Activated CD4-positive, CD25-positive, alpha-beta regulatory T cell treated with anti-CD3 and anti-CD28 coated beads, Interleukin-2, amount 50 U/mL, for 24 hours (primary cell): ENCODE measurements at regions not wholly inside any gene's neighbourhood (a gene's known extent, or its start where the extent isn't known, plus 50 kb on each side); places are given as distances from the start of the nearest gene placed in this dataset.
"Not testable (repeated sequence)": the region's sequence is repeated elsewhere in the genome, so short reads cannot be mapped to it uniquely, and the experiment has no call there.

ENCODE experiments used
- ATAC-seq, 2 donors: fragments of 150-1000 bp; cut with Tn5 transposase; one replicate each; pipeline ENCODE4 v1.10.0; 2021; ENCODE audit warnings: mild to moderate bottlenecking in 1 of 2, moderate library complexity in 1 of 2

DNA sequence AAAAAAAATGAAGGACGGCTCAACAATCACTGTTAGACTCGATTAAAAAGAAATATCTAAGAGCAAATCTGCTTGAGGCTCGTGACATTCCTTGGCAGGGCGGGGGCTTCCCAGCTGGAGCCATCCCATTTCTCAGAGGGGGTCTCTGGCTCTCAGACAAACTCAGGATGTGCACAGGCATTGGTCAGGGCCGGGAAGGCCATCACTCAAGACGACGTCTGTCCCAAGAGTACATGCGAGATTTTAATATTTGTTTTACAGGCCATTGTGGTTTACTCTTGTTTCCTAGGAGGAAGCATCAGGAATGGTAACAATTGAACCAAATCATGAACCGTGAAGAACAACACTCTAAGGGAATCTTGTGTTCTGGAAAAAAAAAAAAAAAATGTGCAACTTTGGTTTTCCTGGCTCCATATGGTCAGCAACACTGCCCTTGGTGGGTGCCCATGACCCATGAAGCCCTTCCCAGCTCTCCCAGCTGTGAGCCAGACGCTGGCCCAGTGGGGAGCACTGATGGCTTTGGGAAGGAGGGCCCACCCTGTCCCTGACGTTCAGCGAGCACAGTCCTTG, 5454.6 kb upstream of the TPTE start:
- ATAC-seq, result not testable (repeated sequence)

DNA sequence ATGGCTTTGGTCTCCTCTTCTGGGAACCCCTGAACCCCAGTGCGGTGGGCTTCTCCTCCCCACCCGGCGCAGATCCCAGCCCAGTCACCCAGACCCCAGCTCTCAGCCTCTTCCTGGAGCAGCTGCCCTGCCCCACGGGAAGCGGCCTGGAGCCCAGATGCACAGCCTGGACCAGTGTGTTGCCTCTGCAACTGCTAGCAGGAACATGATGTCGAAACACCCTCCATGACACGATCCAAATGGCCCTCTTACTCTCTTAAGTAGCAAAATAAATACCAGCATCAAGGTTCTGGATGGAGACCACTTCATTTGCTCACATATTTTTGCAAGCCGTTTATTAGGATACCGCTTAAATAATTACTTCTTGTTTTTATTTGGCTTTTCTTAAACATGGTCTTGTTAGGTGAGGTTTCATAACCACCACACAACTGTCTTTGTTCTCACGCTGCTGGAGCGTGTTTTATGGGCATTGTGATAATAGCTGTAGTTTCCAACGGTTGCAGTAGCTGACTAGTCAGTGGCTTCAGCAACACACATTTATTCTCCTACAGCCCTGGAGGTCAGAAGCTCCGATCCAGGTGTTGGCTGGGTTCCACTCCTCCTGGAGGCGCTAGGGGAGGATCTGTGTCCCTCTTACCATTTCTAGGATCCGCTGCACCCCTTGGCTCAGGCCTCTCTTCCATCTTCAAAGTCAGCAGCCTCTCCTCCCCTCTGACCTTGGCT, 5453.9 kb upstream of the TPTE start:
- not testable (repeated sequence) for ATAC-seq

DNA sequence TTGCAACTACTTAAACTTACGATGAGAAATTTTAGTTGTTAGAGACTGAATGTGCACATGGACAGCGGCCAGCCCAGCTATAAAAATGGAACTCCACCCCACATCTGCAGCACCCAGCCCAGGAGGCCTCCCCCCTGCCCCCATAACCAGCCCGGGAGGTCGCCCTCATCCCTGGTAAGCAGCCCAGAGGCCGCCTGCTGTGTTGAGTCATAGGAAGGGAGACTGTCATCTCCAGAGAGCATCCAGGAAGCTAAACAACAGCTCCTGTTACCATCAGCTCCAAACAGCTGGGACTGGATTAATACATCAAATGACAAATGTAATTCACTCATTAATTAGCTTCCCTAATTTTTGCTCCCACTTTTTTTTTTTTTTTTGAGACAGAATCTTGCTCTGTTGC, 5452.7 kb upstream of the TPTE start:
- ATAC-seq, result not testable (repeated sequence)

DNA sequence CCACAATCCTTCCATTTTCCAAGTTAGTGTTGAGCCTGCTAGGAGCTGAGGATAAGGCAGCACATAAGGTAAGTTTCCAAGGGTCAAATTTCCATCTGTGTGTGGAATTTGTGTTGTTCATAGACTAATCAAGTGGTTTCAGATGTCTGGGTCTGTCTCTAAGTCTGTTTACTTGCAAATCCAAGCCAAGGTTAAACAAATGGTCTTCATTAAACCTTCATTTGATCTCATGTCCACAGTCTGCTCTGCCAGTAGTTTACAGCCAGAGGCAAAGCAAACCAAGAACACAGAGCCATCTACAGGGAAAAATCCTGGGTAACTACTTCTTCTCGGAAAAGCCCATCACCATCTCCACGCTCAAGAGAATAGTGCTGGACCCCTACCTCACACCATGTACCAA, 5450.2 kb upstream of the TPTE start:
- ATAC-seq, result not testable (repeated sequence)

DNA sequence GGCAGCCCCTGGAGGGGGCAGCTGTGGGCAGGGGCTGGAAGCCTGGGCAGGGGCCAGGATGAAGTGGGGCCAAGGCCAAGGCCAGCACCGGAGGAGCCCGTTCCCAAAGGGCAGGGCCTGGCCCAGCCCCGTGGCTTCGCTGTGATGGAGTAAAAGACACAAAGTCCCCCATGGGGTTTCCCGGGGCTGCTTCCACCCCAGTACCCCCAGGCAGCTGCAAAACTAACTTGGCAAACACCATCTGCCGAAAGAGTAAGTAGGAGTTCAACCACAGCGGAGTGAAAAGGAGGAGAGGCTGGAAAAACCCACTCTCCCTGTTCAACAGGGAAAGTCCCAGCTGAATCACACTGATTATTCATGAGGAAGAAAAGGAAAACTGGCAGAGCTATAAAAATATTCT, 5444.5 kb upstream of the TPTE start:
- not testable (repeated sequence) for ATAC-seq

DNA sequence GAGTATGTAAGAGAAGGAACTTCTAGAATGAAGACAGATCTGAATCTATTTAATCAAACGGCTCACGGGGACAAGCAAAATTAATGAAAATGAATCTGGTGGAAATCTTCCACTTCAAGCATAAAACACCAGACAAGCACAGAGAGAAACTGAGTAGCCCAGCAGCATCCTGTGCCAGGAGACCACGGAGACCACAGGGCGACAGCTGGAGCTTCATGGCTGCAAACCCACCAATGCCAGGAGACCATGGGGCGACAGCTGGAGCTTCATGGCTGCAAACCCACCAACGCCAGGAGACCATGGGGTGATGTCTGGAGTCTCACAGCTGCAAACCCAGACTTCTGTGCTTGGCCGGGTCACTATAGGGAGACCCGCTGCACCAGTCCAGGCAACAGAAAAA, 5442.0 kb upstream of the TPTE start:
- not testable (repeated sequence) for ATAC-seq

DNA sequence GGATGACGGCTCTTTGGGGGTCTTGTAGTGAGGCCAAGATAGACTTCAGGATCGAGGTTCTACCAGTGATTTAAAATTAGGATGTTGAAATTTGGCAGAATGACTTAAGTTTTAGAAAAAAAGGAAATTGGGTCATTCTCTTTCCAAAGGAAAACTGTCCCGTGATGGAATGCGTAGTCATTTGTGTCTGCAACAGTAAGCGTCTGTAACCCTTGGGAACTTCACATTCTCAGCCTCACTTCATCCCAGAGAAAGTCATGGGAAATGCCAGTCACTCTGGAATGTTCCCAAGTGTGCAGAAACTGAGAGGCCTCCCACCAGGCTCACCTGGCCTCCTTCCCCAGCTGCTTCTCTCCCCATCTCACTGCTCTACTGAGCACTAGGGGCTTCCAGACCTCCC, 5441.4 kb upstream of the TPTE start:
- not testable (repeated sequence) for ATAC-seq

DNA sequence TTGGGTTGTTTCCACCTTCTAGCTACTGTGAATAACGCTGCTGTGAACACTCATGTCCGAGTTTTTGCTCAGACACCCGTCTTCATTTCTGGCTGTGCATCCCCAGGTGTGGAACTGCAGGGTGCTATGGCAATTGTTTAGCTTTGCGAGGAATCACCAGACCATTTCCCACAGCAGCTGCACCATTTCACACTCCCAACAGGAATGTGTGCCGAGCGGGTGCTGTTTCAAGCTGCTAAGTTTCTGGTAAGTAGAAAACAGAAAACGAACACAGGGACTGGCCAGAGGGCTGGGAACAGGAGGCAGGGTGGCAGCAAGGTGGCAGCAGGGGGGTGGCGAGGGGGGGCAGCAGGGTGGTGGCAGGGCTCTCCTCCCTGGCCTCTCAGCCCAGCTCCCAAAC, 5437.1 kb upstream of the TPTE start:
- ATAC-seq, result not testable (repeated sequence)

DNA sequence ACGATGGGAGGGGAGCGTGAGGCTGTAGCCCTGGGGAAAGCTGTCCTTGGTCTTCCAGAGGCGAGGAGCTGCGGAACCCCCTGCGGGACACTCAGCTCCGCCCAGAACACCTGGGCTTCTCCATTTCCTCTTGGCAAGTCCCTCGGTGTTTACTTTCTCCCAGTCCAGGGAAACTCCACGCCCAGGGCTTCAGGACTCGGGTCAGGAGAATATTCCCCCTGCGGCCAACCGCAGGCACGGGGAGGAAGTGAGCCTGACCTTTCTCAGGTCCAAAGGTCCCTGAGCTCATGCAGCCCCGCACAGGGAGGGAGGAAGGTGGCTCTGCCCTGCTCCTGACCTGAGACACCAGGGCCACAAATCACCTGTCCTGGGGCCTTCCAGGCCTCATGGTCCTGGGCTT, 5435.9 kb upstream of the TPTE start:
- not testable (repeated sequence) for ATAC-seq

DNA sequence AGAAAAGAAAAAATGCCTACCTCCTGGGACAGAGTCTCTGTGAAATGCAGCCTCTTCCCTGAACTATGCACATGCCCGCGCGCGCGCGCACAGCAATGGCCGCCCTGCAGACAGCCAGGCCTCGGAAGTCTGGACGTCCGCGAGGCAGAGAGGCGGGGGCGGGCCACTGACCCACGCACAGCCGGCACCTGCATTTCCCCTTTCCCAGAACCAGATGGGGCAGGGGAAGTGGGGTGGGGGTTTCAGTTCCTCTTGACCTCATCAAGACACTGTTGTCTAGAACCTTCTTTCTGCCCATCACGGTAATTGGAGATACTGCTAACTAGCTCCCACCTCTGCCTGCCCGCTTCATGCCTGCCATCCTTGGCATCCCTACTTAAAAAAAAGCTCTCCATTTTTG, 5435.0 kb upstream of the TPTE start:
- ATAC-seq, result not testable (repeated sequence)

DNA sequence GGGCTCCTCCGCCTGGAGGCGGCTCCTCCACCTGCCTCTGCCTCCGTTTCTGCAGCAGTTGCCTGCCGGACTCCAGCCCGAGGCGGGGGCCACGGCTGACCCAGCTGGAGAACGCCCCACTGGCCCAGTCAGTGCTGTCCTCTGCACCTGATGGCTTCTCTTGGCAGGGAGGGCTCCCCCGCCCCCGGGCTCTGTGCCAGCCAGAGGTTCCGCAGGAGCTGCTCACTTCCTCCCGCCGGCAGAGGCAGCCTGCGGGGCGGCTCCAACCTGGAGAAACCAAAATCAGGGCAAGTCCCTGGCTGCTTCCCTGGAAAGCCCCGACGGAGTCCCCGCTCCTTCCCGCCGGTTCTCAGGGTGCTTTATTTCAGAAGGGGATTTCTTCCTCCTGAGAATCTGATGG, 5432.6 kb upstream of the TPTE start:
- peak in 1 of 2 donors; percentile 36 for ATAC-seq

DNA sequence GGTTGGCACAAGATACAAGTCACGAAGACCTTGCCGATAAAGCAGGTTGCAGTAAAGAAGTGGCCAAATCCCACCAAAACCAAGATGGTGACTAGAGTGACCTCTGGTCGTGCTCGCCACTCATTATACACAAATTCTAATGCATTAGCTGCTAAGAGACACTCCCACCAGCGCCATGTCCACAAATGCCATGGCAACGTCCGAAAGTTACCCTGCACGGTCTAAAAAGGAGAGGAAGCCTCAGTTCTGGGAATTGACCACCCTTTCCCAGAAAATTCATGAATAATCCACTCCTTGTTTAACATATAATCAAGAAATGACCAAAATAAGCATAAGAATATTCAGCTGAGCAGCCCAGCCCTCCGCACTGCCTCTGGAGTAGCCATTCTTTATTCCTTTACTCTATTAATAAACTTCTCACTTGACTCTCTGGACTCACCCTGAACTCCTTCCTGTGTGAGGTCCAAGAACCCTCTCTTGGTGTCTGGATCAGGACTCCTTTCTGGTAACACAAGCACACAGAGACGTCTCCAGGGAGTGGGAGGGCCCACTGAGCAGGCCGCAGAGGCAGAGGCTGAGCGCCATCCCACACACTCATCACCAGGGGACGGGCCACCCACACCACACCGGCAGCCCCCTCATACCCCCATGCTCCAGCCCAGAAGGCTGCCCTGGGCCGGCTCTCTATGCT, 5431.8 kb upstream of the TPTE start:
- not testable (repeated sequence) for ATAC-seq

DNA sequence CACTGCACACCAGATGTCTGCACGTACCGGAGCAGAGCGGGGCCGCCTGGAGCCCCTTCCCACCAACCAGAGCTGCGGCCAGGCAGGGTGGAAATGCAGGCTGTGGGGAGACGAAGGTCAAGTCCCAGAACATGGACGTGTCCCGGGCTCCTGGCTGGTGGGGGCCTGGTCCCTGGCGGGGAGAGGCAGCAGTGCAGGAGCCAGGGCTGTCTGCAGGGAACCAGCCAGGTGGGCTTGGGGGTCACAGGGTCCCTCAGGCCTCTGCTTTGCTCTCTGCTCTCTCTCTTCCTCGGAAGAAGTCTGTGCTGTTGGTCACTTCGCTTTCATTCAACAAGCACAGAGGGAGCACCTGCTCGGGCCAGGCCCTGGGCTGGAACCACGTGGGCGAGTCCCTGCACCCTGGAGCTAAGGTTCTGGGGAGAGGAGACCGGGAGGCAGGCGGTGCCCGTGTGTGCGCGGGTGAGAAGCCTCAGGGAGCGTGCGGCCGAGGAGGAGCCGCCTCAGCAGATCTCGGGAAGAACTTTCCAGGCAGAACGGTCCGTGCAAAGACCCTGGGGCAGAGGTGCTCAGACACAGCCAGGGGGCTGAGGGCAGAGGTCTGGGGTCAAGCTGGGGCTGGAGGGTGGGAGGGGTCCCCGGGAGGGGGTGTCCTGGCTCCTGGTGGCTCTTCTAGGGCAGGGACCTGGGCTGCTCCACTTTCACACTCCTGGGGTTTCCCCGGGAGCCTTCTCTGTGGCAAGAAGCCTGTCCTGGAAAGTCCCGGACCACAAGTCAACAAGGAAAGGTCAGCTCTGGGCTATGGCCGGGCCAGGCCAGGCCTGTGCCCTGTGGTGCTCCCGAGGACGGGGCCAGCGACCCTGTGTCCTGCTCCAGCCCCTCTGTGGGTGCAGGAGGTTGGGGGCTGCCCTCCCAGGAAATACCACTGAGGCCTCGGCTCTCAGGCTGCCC, 5431.0 kb upstream of the TPTE start:
- ATAC-seq, result not testable (repeated sequence)

DNA sequence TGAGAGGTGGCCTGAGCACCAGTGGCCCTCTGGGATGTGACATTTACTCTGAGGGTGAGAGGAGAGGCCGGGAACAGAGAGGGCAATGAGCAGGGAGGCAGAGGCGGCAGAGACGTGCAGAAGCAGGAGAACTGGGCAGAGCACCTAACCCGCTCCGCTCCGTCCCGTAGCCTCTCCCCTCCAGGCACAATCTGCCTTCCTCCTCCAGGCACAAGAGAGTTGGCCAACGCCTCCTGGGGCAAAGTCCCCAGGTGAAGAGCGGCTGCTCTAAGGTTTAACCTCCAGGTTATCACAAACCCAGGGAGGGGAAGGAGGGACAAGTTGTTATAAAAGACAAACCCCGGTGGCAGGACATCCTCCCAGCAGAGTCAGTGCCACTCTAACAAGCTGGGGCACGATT, 5430.1 kb upstream of the TPTE start:
- not testable (repeated sequence) for ATAC-seq

DNA sequence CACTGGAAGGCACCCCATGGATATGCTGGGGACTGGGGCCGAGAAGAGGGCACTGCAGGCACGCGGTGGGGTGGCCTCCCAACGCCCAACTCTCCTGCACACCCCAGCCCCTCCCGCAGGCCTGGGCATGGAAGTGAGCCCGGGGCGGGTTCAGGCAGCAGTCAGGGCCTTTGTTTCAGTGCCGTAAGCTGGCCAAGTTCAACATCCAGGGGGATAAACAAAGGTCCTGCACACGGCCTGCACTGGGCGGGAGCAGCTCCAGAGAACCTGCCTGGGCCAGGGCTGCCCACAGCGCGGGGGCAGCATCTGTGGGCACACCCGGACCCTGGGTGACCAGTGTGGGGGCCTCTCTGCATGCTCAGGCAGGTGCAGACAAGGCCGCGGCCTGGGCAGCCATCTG, 5425.8 kb upstream of the TPTE start:
- not testable (repeated sequence) for ATAC-seq

DNA sequence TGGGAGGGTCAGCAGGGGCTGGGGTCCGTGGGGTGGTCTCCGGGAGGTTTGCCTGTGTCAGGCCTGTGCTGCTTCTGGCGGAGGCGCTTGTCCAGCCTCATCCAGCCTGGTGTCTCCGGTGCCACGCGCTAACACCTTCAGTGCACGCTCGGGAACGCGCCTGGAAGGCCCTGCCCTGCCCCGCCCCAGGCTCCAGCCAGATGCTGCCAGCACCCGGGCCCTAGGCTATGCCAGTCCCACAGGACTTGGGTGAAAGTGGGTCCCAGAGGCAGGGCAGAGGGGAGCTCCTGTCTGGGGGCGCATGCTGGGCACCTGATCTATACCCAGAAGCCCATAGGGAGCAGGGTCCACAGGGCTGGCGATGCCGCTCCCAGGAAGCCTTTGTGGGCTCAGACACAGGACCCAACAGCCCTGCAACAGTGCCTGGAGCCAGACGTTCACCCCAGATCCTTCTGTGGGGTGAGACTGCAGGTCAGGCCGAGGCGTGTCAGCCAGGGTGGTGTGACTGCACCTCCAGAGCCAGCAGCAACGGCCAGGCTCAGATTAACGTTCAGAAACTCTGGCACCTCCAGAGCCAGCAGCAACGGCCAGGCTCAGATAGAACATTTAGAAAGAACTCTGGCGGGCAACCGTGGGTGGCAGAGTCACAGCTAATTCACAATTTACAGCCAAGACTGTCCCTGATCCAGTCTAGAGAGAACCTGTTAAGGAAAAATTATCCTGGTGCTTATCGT, 5423.2 kb upstream of the TPTE start:
- not testable (repeated sequence) for ATAC-seq

DNA sequence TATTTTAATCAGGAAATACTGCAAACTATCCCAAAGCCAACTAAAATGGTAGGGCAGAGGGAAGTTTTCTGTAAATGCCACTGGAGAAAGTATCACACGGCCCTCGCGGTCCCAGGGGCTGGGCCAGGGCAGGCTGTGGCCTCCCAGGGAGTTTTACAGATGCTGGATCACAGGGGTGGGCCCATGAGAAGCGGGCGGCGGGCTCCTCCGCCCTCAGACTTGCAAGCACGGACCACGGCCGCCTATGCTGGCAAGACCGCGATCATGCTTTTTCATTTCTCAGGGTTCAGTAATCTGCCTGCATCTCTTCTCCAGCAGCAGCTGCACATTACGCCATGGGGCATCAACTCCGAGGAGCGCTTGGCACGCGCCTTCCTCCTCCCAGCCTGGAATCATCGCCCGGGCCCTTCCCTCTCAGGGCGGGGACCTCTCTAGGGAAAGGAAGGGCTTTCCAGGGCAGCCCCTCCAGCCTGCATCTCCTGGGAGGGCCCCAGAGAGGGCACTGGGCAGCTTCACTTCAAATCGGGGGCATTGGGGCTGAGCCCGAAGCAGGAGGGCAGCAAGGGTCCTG, 5420.7 kb upstream of the TPTE start:
- not testable (repeated sequence) for ATAC-seq

DNA sequence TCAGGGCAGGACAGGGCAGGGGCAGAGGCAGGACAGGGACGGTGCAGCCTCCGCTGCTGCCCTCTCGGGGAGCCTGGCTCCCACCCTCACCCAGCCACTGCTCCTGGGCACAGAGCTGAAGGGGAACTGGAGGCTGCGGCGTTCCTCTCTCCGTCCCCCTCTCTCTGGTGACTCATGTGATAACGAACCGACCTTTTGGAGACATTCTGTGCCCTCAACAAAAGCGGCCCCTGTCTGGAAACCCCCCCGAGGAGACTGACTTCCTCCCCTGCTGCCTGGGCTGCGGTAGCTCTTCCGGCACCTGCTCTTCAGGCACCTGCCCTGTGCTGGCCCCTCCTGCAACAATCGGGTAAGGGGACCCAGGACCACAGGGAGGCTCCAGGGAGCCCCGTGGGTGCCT, 5419.6 kb upstream of the TPTE start:
- ATAC-seq, result peak; percentile 89 to 93

DNA sequence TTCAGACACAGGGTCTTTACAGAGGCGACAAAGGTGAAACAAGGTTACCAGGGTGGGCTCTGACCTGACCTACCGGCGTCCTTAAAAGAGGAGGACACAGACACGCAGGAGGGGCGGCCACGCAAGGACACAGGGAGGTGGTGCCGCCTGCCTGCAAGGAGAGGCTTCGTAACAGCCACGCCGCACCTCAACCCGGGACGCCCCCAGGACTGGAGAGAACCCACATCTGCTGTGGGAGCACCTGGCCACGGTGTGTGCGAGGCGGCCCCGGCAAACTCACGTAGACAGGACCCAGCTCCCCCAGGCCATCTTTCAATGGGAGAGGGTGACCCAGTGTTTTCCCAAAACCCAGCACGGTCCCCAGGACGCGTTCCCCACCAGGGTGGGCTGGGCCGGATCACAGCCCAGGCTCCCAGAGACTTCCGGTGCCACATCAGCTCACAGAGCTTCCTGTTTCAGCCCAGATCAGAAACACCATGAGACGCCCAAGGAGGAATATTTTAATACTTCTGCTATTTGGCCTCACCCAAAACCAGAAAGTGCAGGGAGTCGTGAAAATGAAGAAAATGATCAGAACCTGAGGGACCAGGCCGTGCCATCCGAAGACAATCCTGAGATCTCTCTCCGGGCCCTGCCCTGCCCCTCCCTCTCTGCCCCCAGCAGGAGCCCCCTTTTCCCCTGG, 5417.4 kb upstream of the TPTE start:
- peak in 1 of 2 donors; percentile 14 for ATAC-seq

DNA sequence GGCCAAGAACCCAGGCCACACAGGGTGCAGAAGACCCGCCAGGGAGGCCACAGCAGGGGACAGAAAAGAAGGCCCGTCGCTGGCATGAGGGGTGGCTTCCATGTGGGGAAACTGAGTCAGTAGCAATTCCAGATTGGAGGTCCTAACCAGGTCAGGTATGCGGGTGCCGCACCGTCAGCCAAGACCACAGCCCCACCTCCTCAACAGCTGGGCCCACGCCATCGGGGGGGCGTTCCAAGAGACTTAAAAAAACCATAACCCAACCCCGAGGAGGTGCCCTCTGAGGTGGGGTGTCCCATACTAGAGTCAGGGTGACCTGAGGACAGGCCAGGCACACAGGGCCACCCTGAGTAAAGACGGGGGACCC, 5416.8 kb upstream of the TPTE start:
- ATAC-seq, result not testable (repeated sequence)
